ENCODE measurements at regions not wholly inside any gene's neighbourhood (a gene's known extent, or its start where the extent isn't known, plus 50 kb on each side); places are given as distances from the start of the nearest gene placed in this dataset.
"Not testable (repeated sequence)": the region's sequence is repeated elsewhere in the genome, so short reads cannot be mapped to it uniquely, and the experiment has no call there.

- Histone ChIP-seq H3K9me2 (replicated peaks; ENCODE audit: low read length) (0 out of 2 replicates have a peak, but pooled peaks cover 4% of the 10 kb centered on the region), H3K27me3 (ENCODE audit: low read length) (no peaks in the 10 kb centered on the region), H3K9me3 (ENCODE audit: low read length) (no peaks in the 10 kb centered on the region), H3K27ac (ENCODE audit: low read length) (no peak overlapping the region), H2AFZ (ENCODE audit: low read length) (no peak overlapping the region), H3K4me2 (ENCODE audit: low read length) (no peak overlapping the region), H3K4me1 (ENCODE audit: insufficient read depth, low read length) (peaks cover 18% of the 10 kb centered on the region), H3F3A (ENCODE audit: low read length, unreplicated experiment) (no peaks in the 10 kb centered on the region), H3K4me3 (ENCODE audit: low read length) (no peak overlapping the region), H3K36me3 (ENCODE audit: low read depth, low read length) (no peaks in the 10 kb centered on the region), H3K9ac (ENCODE audit: low read length) (no peak overlapping the region), H4K20me1 (ENCODE audit: low read length) (no peaks in the 10 kb centered on the region), H3K79me2 (ENCODE audit: low read length) (no peaks in the 10 kb centered on the region)
- no TSS peak for BruUV-seq (replicated peaks)
- no peak for DNase-seq
- no peak for ATAC-seq
- TF ChIP-seq EZH2 (IDR thresholded peaks at IDR 0.05; ENCODE audit: low read length, unreplicated experiment) (no peak), EZH2phosphoT487 (IDR thresholded peaks at IDR 0.05; ENCODE audit: borderline replicate concordance, low read length) (no peak), CTCF (conservative IDR thresholded peaks at IDR 0.05; ENCODE audit: low read depth, low read length) (no peak)
- ChIA-PET CTCF (no interaction called here), POLR2A (ENCODE audit: unreplicated experiment) (no interaction called here)
- intact Hi-C loops (cut with micrococcal nuclease): no loop called here
Measured at GRCh38 chr3:177855021-177855420, 657.7 kb upstream of the TBL1XR1 start.

- no peak for ATAC-seq
- intact Hi-C loops (cut with micrococcal nuclease): no loop called here
- no peaks in the 10 kb centered on the region for H3K36me3 ChIP-seq (ENCODE audit: low read depth, low read length)
- H3K9me2 ChIP-seq (replicated peaks; ENCODE audit: low read length): no peaks in the 10 kb centered on the region
- H3K4me2 ChIP-seq (ENCODE audit: low read length): no peak overlapping the region
- H3F3A ChIP-seq (ENCODE audit: low read length, unreplicated experiment): no peaks in the 10 kb centered on the region
- H3K9ac ChIP-seq (ENCODE audit: low read length): no peak overlapping the region
- H3K4me1 ChIP-seq (ENCODE audit: insufficient read depth, low read length): no peaks in the 10 kb centered on the region
- ChIA-PET CTCF (no interaction called here), POLR2A (ENCODE audit: unreplicated experiment) (interaction anchor here (0.5 kb wide), 1 partner anchor 37 kb away, joined by 3 read pairs; no protein-coding TSS in a partner anchor)
- no peaks in the 10 kb centered on the region for H3K79me2 ChIP-seq (ENCODE audit: low read length)
- no peaks in the 10 kb centered on the region for H4K20me1 ChIP-seq (ENCODE audit: low read length)
- TF ChIP-seq CTCF (conservative IDR thresholded peaks at IDR 0.05; ENCODE audit: low read depth, low read length): no peak
- H3K27me3 ChIP-seq (ENCODE audit: low read length): no peaks in the 10 kb centered on the region
- H3K27ac ChIP-seq (ENCODE audit: low read length): no peak overlapping the region
- H2AFZ ChIP-seq (ENCODE audit: low read length): no peak overlapping the region
- H3K4me3 ChIP-seq (ENCODE audit: low read length): no peak overlapping the region
- peaks cover 9% of the 10 kb centered on the region; the same call in 1 of the 2 replicates for H3K9me3 ChIP-seq (ENCODE audit: low read length)
- BruUV-seq (replicated peaks): no TSS peak
- no peak for DNase-seq
Measured at GRCh38 chr3:177860184-177860583, 662.9 kb upstream of the TBL1XR1 start.

GRCh38 chr3:177862962-177863491 lies 665.7 kb upstream of the TBL1XR1 start:
- Histone ChIP-seq H3K9me2 (replicated peaks; ENCODE audit: low read length) (no peaks in the 10 kb centered on the region), H3K9me3 (ENCODE audit: low read length) (peaks cover 9% of the 10 kb centered on the region; the same call in 1 of the 2 replicates), H3K4me2 (ENCODE audit: low read length) (no peak overlapping the region), H3K27ac (ENCODE audit: low read length) (no peak overlapping the region), H4K20me1 (ENCODE audit: low read length) (no peaks in the 10 kb centered on the region), H3K4me1 (ENCODE audit: insufficient read depth, low read length) (no peaks in the 10 kb centered on the region), H3K4me3 (ENCODE audit: low read length) (no peak overlapping the region), H3K79me2 (ENCODE audit: low read length) (no peaks in the 10 kb centered on the region), H3F3A (ENCODE audit: low read length, unreplicated experiment) (no peaks in the 10 kb centered on the region), H2AFZ (ENCODE audit: low read length) (no peak overlapping the region), H3K9ac (ENCODE audit: low read length) (no peak overlapping the region), H3K36me3 (ENCODE audit: low read depth, low read length) (no peaks in the 10 kb centered on the region), H3K27me3 (ENCODE audit: low read length) (no peaks in the 10 kb centered on the region)
- POLR2A ChIA-PET (ENCODE audit: unreplicated experiment): no interaction called here
- TF ChIP-seq CTCF (conservative IDR thresholded peaks at IDR 0.05; ENCODE audit: low read depth, low read length) (no peak), EZH2 (IDR thresholded peaks at IDR 0.05; ENCODE audit: low read length, unreplicated experiment) (no peak), EZH2phosphoT487 (IDR thresholded peaks at IDR 0.05; ENCODE audit: borderline replicate concordance, low read length) (no peak)
- intact Hi-C loops (cut with micrococcal nuclease): no loop called here
- CTCF ChIA-PET: no interaction called here
- DNase-seq (no peak), ATAC-seq (no peak)
- BruUV-seq (replicated peaks): no TSS peak

- H3K4me2 ChIP-seq (ENCODE audit: low read length); CTCF ChIA-PET; BruUV-seq (replicated peaks); H3K9me2 ChIP-seq (replicated peaks; ENCODE audit: low read length); H3K79me2 ChIP-seq (ENCODE audit: low read length); H3K27me3 ChIP-seq (ENCODE audit: low read length); H3K4me1 ChIP-seq (ENCODE audit: insufficient read depth, low read length); H3K36me3 ChIP-seq (ENCODE audit: low read depth, low read length); H3K27ac ChIP-seq (ENCODE audit: low read length); POLR2A ChIA-PET (ENCODE audit: unreplicated experiment); DNase-seq; H4K20me1 ChIP-seq (ENCODE audit: low read length); H3K9ac ChIP-seq (ENCODE audit: low read length); H3K4me3 ChIP-seq (ENCODE audit: low read length); intact Hi-C loops (cut with micrococcal nuclease); H2AFZ ChIP-seq (ENCODE audit: low read length); H3F3A ChIP-seq (ENCODE audit: low read length, unreplicated experiment); ATAC-seq; H3K9me3 ChIP-seq (ENCODE audit: low read length): not testable (repeated sequence)
Measured at GRCh38 chr3:177871267-177871666, 665.0 kb upstream of the KCNMB2 start.

All from PC-3 (cell line).